ENCODE measurements at regions not wholly inside any gene's neighbourhood (a gene's known extent, or its start where the extent isn't known, plus 50 kb on each side); places are given as distances from the start of the nearest gene placed in this dataset.

DNA sequence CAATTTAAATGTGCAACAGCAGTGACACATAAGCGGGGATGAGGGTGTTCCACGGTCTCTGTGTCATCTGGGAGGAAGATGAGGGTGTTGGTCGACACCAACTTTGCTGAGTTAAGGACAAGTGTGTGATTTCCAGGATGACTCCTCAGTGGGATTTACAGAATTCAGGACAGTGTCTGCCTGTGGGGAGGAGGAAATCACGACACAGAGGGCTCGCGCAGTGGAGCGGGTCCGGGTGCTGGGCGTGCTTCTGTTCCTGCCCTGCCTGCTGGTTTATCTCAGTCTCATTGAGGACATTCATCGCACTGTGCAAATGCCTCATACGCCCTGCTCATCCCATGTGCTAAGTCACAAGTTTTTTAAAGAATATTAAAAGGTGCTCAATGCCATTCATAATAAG, 73.7 kb upstream of the ADAMTS2 start:
- TF ChIP-seq, protein P1, sequence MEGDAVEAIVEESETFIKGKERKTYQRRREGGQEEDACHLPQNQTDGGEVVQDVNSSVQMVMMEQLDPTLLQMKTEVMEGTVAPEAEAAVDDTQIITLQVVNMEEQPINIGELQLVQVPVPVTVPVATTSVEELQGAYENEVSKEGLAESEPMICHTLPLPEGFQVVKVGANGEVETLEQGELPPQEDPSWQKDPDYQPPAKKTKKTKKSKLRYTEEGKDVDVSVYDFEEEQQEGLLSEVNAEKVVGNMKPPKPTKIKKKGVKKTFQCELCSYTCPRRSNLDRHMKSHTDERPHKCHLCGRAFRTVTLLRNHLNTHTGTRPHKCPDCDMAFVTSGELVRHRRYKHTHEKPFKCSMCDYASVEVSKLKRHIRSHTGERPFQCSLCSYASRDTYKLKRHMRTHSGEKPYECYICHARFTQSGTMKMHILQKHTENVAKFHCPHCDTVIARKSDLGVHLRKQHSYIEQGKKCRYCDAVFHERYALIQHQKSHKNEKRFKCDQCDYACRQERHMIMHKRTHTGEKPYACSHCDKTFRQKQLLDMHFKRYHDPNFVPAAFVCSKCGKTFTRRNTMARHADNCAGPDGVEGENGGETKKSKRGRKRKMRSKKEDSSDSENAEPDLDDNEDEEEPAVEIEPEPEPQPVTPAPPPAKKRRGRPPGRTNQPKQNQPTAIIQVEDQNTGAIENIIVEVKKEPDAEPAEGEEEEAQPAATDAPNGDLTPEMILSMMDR (IDR thresholded peaks at IDR 0.05): no peak
- no peak for TF ChIP-seq POLR2A (IDR thresholded peaks at IDR 0.05)

Data from uterus (tissue), 2 donors.